ENCODE measurements at regions not wholly inside any gene's neighbourhood (a gene's known extent, or its start where the extent isn't known, plus 50 kb on each side); places are given as distances from the start of the nearest gene placed in this dataset.
"Not testable (repeated sequence)": the region's sequence is repeated elsewhere in the genome, so short reads cannot be mapped to it uniquely, and the experiment has no call there.

DNA sequence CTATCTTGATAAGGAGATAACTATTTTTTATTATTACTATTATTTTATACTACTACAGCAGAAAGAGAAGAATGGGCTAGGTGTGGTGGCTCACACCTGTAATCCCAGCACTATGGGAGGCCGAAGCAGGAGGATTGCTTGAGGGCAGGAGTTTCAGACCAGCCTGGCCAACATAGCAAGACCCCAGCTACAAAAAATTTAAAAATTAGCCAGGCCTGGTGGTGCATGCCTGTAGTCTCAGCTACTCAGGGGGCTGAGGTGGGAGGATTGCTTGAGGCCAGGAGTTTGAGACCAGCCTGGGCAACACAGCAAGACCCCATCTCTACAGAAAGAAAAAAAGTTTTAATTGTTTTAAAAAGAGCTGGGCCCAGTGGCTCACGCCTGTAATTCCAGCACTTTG is 58.9 kb upstream of the CUX1 start:
- H3K36me3 ChIP-seq (ENCODE audit: control insufficient read depth, insufficient read depth, low read length); H3K27ac ChIP-seq (ENCODE audit: insufficient read depth, low read depth, low read length, poor library complexity, severe bottlenecking); H3K9me3 ChIP-seq (ENCODE audit: control insufficient read depth, low read length); H3K4me3 ChIP-seq (ENCODE audit: insufficient read depth, low read depth, low read length); H3K4me1 ChIP-seq (ENCODE audit: control insufficient read depth, insufficient read depth, low read length); H3K27me3 ChIP-seq (ENCODE audit: control insufficient read depth, insufficient read depth, low read length, poor library complexity, severe bottlenecking): not testable (repeated sequence)
- 85 to 88% methylated on average over 2 of the region's 2 CpGs for WGBS, 2 experiments

DNA sequence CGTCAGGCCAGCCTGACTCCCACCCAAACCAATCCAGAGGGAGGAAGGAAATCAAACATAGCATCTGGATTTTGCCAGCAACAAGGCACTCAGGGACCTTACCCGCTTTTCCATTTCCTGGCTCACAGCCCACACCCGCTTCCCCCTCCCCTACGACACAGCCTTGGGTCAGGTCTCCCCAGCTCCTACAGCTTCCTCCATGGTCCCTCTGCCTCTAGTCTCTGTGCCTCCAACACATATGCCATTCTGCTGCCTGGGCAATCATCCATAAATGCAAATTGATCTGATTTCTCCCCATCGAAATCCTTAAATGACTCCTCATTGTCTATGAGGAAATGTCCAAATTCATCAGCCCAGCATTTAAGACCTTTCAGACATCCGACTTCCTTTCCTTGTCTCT is 53.2 kb upstream of the CUX1 start:
- Histone ChIP-seq H3K9me3 (ENCODE audit: control insufficient read depth, low read length) (no peaks in the 10 kb centered on the region), H3K4me1 (ENCODE audit: control insufficient read depth, insufficient read depth, low read length) (no peaks in the 10 kb centered on the region), H3K27me3 (ENCODE audit: control insufficient read depth, insufficient read depth, low read length, poor library complexity, severe bottlenecking) (no peaks in the 10 kb centered on the region), H3K36me3 (ENCODE audit: control insufficient read depth, insufficient read depth, low read length) (no peaks in the 10 kb centered on the region), H3K27ac (ENCODE audit: insufficient read depth, low read depth, low read length, poor library complexity, severe bottlenecking) (no peak overlapping the region), H3K4me3 (ENCODE audit: insufficient read depth, low read depth, low read length) (no peak overlapping the region)
- WGBS, 2 experiments = 78 to 82% methylated on average over 6 of the region's 6 CpGs

- WGBS, 2 experiments = 81 to 88% methylated on average over 6 of the region's 6 CpGs
- no peaks in the 10 kb centered on the region for H3K4me1 ChIP-seq (ENCODE audit: control insufficient read depth, insufficient read depth, low read length)
- no peak overlapping the region for H3K27ac ChIP-seq (ENCODE audit: insufficient read depth, low read depth, low read length, poor library complexity, severe bottlenecking)
- H3K9me3 ChIP-seq (ENCODE audit: control insufficient read depth, low read length) = no peaks in the 10 kb centered on the region
- H3K27me3 ChIP-seq (ENCODE audit: control insufficient read depth, insufficient read depth, low read length, poor library complexity, severe bottlenecking) = no peaks in the 10 kb centered on the region
- no peaks in the 10 kb centered on the region for H3K36me3 ChIP-seq (ENCODE audit: control insufficient read depth, insufficient read depth, low read length)
- no peak overlapping the region for H3K4me3 ChIP-seq (ENCODE audit: insufficient read depth, low read depth, low read length)
Observed at GRCh38 chr7:101767544-101767943, 49.9 kb upstream of the CUX1 start.
